ENCODE measurements at regions not wholly inside any gene's neighbourhood (a gene's known extent, or its start where the extent isn't known, plus 50 kb on each side); places are given as distances from the start of the nearest gene placed in this dataset.

DNA sequence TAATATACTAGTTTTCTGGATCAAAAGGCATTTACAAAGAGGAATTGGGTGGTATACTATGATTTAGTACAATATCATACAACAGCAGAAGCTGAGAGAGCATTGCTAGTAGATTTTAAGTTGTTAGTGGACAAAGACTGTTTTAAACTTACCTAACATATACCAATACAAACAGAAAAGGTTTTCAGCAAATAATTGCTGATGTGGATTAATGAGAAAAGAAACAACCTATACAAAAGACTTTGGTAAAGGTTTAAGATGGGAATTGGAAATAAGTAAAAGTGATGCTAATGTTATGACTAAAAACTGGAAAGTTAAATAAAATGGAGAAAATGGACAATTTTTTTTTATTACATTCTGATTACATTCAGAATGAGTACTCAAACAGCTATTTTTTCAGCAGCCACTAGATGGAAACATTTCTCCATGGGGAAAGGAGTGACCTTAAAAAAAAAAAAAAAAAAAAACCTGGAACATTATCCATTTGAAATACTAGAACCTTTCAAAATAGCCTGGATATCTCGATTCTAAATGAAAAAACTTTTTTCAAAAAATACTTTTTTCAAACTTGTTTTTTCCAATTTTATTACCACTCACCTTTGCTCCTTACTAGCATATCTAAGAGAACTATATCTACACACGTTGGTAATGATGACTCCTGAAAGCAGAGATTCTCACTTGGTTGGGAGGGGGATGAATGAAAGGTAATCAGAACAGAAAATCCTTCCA lies 55.4 kb downstream of the EPRS1 start:
- TF ChIP-seq, protein P1, sequence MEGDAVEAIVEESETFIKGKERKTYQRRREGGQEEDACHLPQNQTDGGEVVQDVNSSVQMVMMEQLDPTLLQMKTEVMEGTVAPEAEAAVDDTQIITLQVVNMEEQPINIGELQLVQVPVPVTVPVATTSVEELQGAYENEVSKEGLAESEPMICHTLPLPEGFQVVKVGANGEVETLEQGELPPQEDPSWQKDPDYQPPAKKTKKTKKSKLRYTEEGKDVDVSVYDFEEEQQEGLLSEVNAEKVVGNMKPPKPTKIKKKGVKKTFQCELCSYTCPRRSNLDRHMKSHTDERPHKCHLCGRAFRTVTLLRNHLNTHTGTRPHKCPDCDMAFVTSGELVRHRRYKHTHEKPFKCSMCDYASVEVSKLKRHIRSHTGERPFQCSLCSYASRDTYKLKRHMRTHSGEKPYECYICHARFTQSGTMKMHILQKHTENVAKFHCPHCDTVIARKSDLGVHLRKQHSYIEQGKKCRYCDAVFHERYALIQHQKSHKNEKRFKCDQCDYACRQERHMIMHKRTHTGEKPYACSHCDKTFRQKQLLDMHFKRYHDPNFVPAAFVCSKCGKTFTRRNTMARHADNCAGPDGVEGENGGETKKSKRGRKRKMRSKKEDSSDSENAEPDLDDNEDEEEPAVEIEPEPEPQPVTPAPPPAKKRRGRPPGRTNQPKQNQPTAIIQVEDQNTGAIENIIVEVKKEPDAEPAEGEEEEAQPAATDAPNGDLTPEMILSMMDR (IDR thresholded peaks at IDR 0.05; ENCODE audit: control extremely low read depth in 1 of 3, insufficient read depth in 1 of 3, low read depth in 1 of 3, low read length in 3 of 3) = peak in 1 of 3 experiments; percentile 26; a peak in 2 of 4 replicates
- peak in 1 of 2 experiments; percentile 49; a peak in 3 of 4 replicates for TF ChIP-seq RAD21 (IDR thresholded peaks at IDR 0.05 in 1 of 2, conservative IDR thresholded peaks at IDR 0.05 in 1 of 2; ENCODE audit: low read depth in 2 of 2, low read length in 2 of 2)
- no peak for TF ChIP-seq GABPA (IDR thresholded peaks at IDR 0.05; ENCODE audit: borderline replicate concordance, insufficient read depth, low read length)
- Histone ChIP-seq H3K27ac (ENCODE audit: low read depth, low read length) (no peak overlapping the region), H3K27me3 (replicated peaks in 1 of 4; ENCODE audit: control insufficient read depth in 3 of 4, extremely low read depth in 1 of 4, insufficient read depth in 3 of 4, low read length in 3 of 4) (no peaks in the 10 kb centered on the region), H3K79me2 (ENCODE audit: control insufficient read depth in 1 of 2, insufficient read depth in 2 of 2, low read length in 2 of 2) (no peaks in the 10 kb centered on the region), H2BK15ac (ENCODE audit: low read length) (no peak overlapping the region), H3K23me2 (ENCODE audit: low read depth, low read length) (no peaks in the 10 kb centered on the region), H2AFZ (ENCODE audit: low read length) (no peak overlapping the region), H3K36me3 (ENCODE audit: control insufficient read depth in 2 of 4, insufficient read depth in 4 of 4, low read length in 3 of 4) (peaks cover 3 to 41% (median 17%) of the 10 kb centered on the region in 4 experiments; a peak in 7 of 8 replicates), H4K20me1 (replicated peaks in 1 of 2; ENCODE audit: control insufficient read depth in 1 of 2, insufficient read depth in 2 of 2, low read length in 2 of 2) (peaks cover 0 to 1% of the 10 kb centered on the region in 2 experiments), H2BK12ac (ENCODE audit: low read depth, low read length) (no peak overlapping the region), H3K4me1 (replicated peaks in 1 of 4; ENCODE audit: control insufficient read depth in 3 of 4, insufficient read depth in 4 of 4, low read length in 3 of 4) (no peaks in the 10 kb centered on the region), H3K9me3 (ENCODE audit: insufficient read depth in 2 of 2, low read depth in 1 of 2, low read length in 1 of 2) (no peaks in the 10 kb centered on the region), H3K56ac (replicated peaks; ENCODE audit: insufficient read length, low read depth, low read length) (no peak overlapping the region), H3K79me1 (ENCODE audit: low read depth, low read length) (no peaks in the 10 kb centered on the region), H3K4me2 (ENCODE audit: insufficient read depth in 1 of 2, low read depth in 2 of 2, low read length in 2 of 2) (no peak overlapping the region), H3K14ac (ENCODE audit: insufficient read length) (no peak overlapping the region), H4K8ac (ENCODE audit: extremely low read depth, insufficient read depth, low read length) (no peak overlapping the region), H3K4ac (replicated peaks; ENCODE audit: insufficient read length, low read depth, low read length) (no peak overlapping the region), H2AK5ac (ENCODE audit: low read depth, low read length) (no peak overlapping the region), H2BK5ac (ENCODE audit: low read depth, low read length) (no peak overlapping the region), H3K4me3 (ENCODE audit: extremely low read depth in 1 of 4, insufficient read depth in 2 of 4, low read depth in 3 of 4, low read length in 4 of 4) (no peak overlapping the region), H3K9ac (replicated peaks in 1 of 4; ENCODE audit: extremely low read depth in 1 of 4, low read depth in 3 of 4, low read length in 3 of 4) (no peak overlapping the region), H2BK20ac (ENCODE audit: low read length) (no peak overlapping the region), H2BK120ac (replicated peaks; ENCODE audit: low read depth, low read length) (no peak overlapping the region), H4K91ac (replicated peaks; ENCODE audit: insufficient read length, low read length) (no peak overlapping the region), H3K23ac (ENCODE audit: insufficient read length) (no peak overlapping the region), H4K5ac (ENCODE audit: insufficient read length, low read depth, low read length) (no peak overlapping the region), H3K18ac (ENCODE audit: extremely low read depth, low read length) (no peak overlapping the region)
- FAIRE-seq (peak; percentile 32), DNase-seq (ENCODE audit: low read depth in 1 of 2, low spot score in 2 of 2) (no peak)
- 89% methylated on average over 2 of the region's 2 CpGs; no CpG with 5 or more reads in 1 of the 2 experiments for WGBS, 2 experiments (ENCODE audit: extremely low coverage in 1 of 2, insufficient coverage in 1 of 2, insufficient read length in 1 of 2, insufficient replicate concordance in 2 of 2, low coverage in 1 of 2, low lambda C conversion rate in 2 of 2, missing lambda C conversion rate in 1 of 2)
- POLR2A ChIA-PET (ENCODE audit: partially characterized antibody) = interaction anchor here (0.6 to 1.2 kb wide), 2 partner anchors 11 to 812 kb away, joined by 3 to 4 read pairs; no protein-coding TSS in a partner anchor
- CTCF ChIA-PET (ENCODE audit: partially characterized antibody) = interaction anchor here (0.7 to 4.6 kb wide), 18 partner anchors 10 to 160 kb away, joined by 3 to 21 read pairs (median 4); no protein-coding TSS in a partner anchor
